ENCODE measurements at regions not wholly inside any gene's neighbourhood (a gene's known extent, or its start where the extent isn't known, plus 50 kb on each side); places are given as distances from the start of the nearest gene placed in this dataset.

DNA sequence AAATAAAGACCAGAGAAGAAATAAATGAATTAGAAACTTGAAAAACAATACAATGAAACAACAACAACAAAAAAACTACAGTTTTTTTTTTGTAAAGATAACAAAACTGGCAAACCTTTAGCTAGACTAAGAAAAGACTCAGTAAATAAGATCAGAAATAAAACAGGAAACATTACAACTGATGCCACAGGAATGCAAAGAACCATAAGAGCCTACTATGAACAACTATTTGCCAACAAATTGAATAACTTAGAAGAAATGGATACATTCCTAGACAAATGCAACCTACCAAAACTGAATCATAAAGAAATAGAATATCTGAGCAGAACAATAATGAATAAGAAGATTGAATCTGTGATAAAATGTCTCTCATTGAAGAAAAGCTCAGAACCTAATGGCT, 742.0 kb downstream of the ADGRL2 start:
- Mint-ChIP-seq H3K27ac (ENCODE audit: unreplicated experiment) (no peak overlapping the region), H3K9me3 (ENCODE audit: low read depth, unreplicated experiment) (peaks cover 9% of the 10 kb centered on the region), H3K27me3 (ENCODE audit: unreplicated experiment) (no peaks in the 10 kb centered on the region), H3K4me3 (ENCODE audit: low read depth, unreplicated experiment) (no peak overlapping the region), H3K36me3 (ENCODE audit: insufficient read depth, unreplicated experiment) (no peaks in the 10 kb centered on the region), H3K4me1 (ENCODE audit: low read depth, unreplicated experiment) (no peaks in the 10 kb centered on the region)
- TF ChIP-seq, protein P1, sequence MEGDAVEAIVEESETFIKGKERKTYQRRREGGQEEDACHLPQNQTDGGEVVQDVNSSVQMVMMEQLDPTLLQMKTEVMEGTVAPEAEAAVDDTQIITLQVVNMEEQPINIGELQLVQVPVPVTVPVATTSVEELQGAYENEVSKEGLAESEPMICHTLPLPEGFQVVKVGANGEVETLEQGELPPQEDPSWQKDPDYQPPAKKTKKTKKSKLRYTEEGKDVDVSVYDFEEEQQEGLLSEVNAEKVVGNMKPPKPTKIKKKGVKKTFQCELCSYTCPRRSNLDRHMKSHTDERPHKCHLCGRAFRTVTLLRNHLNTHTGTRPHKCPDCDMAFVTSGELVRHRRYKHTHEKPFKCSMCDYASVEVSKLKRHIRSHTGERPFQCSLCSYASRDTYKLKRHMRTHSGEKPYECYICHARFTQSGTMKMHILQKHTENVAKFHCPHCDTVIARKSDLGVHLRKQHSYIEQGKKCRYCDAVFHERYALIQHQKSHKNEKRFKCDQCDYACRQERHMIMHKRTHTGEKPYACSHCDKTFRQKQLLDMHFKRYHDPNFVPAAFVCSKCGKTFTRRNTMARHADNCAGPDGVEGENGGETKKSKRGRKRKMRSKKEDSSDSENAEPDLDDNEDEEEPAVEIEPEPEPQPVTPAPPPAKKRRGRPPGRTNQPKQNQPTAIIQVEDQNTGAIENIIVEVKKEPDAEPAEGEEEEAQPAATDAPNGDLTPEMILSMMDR (IDR thresholded peaks at IDR 0.05; ENCODE audit: unreplicated experiment), result no peak
- intact Hi-C loops (cut with micrococcal nuclease; ENCODE audit: unreplicated experiment), result no loop called here
- no TSS peak for BruUV-seq (replicated peaks)
- CTCF ChIA-PET, result no interaction called here
- no peak for DNase-seq

DNA sequence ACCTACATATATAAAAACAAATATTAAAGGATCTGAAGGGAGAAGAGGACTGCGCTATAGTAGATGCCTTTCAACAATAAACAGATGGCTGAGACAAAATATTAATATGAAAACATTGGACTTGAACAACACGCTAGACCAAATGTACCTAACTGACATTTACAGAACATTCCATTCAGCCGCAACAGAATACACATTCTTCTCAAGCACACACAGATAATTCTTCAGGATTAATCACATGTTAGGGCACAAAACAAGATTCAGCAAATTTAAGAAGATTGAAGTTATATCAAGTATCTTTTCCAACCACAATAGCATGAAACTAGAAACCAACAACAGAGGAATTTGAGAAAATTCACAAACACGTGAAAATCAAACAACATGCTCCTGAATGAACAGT, 741.4 kb downstream of the ADGRL2 start:
- no peak for DNase-seq
- no peaks in the 10 kb centered on the region for H3K4me1 Mint-ChIP-seq (ENCODE audit: low read depth, unreplicated experiment)
- no peaks in the 10 kb centered on the region for H3K36me3 Mint-ChIP-seq (ENCODE audit: insufficient read depth, unreplicated experiment)
- no TSS peak for BruUV-seq (replicated peaks)
- intact Hi-C loops (cut with micrococcal nuclease; ENCODE audit: unreplicated experiment), result no loop called here
- no peak overlapping the region for H3K27ac Mint-ChIP-seq (ENCODE audit: unreplicated experiment)
- H3K4me3 Mint-ChIP-seq (ENCODE audit: low read depth, unreplicated experiment), result no peak overlapping the region
- TF ChIP-seq, protein P1 (IDR thresholded peaks at IDR 0.05; ENCODE audit: unreplicated experiment), result no peak
- CTCF ChIA-PET, result no interaction called here
- H3K9me3 Mint-ChIP-seq (ENCODE audit: low read depth, unreplicated experiment), result peaks cover 9% of the 10 kb centered on the region
- no peaks in the 10 kb centered on the region for H3K27me3 Mint-ChIP-seq (ENCODE audit: unreplicated experiment)

DNA sequence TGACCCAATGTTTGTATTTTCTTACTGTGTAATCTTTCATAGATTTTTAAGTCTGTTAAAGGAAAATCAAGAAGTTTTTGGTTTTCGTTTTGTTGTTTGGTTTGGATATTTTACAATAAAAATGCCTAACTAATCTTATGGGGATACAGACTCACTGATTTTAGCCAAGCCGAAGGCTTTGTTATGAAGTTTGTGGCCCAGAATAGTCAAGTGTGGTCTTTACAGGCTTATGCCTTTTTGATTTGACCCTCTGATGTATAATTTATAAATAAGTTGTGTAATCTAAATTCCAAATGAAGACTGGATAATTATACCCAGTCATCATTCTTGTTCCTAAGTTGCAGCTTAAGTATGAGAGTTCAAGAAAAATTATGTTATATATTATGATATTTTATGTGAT, 739.3 kb downstream of the ADGRL2 start:
- H3K4me3 Mint-ChIP-seq (ENCODE audit: low read depth, unreplicated experiment), result no peak overlapping the region
- no peaks in the 10 kb centered on the region for H3K27me3 Mint-ChIP-seq (ENCODE audit: unreplicated experiment)
- no peaks in the 10 kb centered on the region for H3K4me1 Mint-ChIP-seq (ENCODE audit: low read depth, unreplicated experiment)
- H3K36me3 Mint-ChIP-seq (ENCODE audit: insufficient read depth, unreplicated experiment), result no peaks in the 10 kb centered on the region
- BruUV-seq (replicated peaks), result no TSS peak
- H3K9me3 Mint-ChIP-seq (ENCODE audit: low read depth, unreplicated experiment), result peaks cover 9% of the 10 kb centered on the region
- no peak for DNase-seq
- intact Hi-C loops (cut with micrococcal nuclease; ENCODE audit: unreplicated experiment), result no loop called here
- TF ChIP-seq, protein P1 (IDR thresholded peaks at IDR 0.05; ENCODE audit: unreplicated experiment), result no peak
- no peak overlapping the region for H3K27ac Mint-ChIP-seq (ENCODE audit: unreplicated experiment)
- CTCF ChIA-PET, result no interaction called here

DNA sequence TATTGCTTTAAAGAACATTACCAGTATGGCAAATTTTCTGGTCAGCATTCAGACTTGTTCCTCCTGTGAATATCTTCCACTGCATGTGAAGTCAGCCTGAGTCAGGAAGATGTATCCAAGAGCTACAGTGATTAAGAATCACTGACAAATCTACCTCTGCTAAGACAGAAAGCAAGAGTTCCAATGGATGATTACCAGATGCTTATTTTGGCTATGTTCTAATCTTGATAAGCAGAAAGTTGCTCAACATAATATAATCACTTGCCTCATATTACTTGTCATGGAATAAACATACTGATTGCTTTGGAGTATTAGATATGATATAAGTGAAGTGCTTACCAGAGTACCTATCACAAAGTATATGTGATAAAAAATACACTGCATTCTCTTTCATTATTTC, 738.1 kb downstream of the ADGRL2 start:
- H3K4me1 Mint-ChIP-seq (ENCODE audit: low read depth, unreplicated experiment), result no peaks in the 10 kb centered on the region
- H3K27me3 Mint-ChIP-seq (ENCODE audit: unreplicated experiment), result no peaks in the 10 kb centered on the region
- H3K9me3 Mint-ChIP-seq (ENCODE audit: low read depth, unreplicated experiment), result peaks cover 9% of the 10 kb centered on the region
- H3K27ac Mint-ChIP-seq (ENCODE audit: unreplicated experiment), result no peak overlapping the region
- H3K4me3 Mint-ChIP-seq (ENCODE audit: low read depth, unreplicated experiment), result no peak overlapping the region
- no peaks in the 10 kb centered on the region for H3K36me3 Mint-ChIP-seq (ENCODE audit: insufficient read depth, unreplicated experiment)
- no TSS peak for BruUV-seq (replicated peaks)
- CTCF ChIA-PET, result no interaction called here
- DNase-seq, result no peak
- TF ChIP-seq, protein P1 (IDR thresholded peaks at IDR 0.05; ENCODE audit: unreplicated experiment), result no peak
- intact Hi-C loops (cut with micrococcal nuclease; ENCODE audit: unreplicated experiment), result no loop called here

DNA sequence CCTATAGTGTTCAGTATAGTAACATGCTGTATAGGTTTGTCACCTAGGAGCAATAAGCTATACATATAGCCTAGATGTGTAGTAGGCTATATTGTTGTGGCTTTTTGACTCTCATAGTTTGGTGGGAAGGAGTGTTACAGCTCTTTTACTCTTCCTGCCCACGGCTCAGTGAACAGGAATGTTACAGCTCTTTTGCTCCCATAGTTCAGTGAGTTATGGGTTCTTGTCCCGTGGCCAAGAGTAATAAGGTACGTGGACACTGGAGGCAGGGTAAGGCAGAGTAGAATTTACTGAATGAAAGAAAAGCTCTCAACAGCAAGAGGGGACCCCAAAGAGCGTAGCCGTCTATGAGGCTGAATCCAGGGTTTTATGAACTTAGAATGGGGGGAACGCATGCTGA, 734.3 kb downstream of the ADGRL2 start:
- H3K27me3 Mint-ChIP-seq (ENCODE audit: unreplicated experiment), result no peaks in the 10 kb centered on the region
- TF ChIP-seq, protein P1 (IDR thresholded peaks at IDR 0.05; ENCODE audit: unreplicated experiment), result no peak
- CTCF ChIA-PET, result no interaction called here
- H3K36me3 Mint-ChIP-seq (ENCODE audit: insufficient read depth, unreplicated experiment), result no peaks in the 10 kb centered on the region
- H3K4me1 Mint-ChIP-seq (ENCODE audit: low read depth, unreplicated experiment), result no peaks in the 10 kb centered on the region
- intact Hi-C loops (cut with micrococcal nuclease; ENCODE audit: unreplicated experiment), result no loop called here
- no peak for DNase-seq
- H3K9me3 Mint-ChIP-seq (ENCODE audit: low read depth, unreplicated experiment), result peaks cover 10% of the 10 kb centered on the region
- BruUV-seq (replicated peaks), result no TSS peak
- no peak overlapping the region for H3K4me3 Mint-ChIP-seq (ENCODE audit: low read depth, unreplicated experiment)
- no peak overlapping the region for H3K27ac Mint-ChIP-seq (ENCODE audit: unreplicated experiment)
